ENCODE measurements at regions not wholly inside any gene's neighbourhood (a gene's known extent, or its start where the extent isn't known, plus 50 kb on each side); places are given as distances from the start of the nearest gene placed in this dataset.

- TF ChIP-seq CTCF (IDR thresholded peaks at IDR 0.05) = peak; percentile 33; the same call in 1 of the 2 replicates
Measured at GRCh38 chr7:79741684-79742083, 288.2 kb upstream of the MAGI2 start.

GRCh38 chr7:79740076-79740475 lies 286.6 kb upstream of the MAGI2 start:
- no peak for TF ChIP-seq CTCF (IDR thresholded peaks at IDR 0.05)

DNA sequence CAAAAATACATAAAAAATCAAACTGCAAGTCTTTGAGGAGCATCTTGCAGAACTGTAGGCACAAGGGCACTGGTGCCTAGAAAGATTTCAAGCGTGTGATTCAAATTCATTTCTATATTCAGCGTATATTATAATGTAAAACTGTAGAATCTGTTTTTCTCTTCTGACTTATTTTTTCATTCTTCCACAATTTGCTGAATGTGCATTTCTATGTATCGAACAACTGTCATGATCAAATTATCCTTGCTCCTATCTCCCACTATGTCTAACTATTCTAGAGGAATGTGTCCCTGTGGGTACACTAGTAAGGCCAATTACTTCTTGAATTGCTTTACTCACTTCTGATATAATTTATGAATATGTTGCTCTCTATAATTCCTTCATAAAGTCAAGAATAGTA lies 283.0 kb upstream of the MAGI2 start:
- TF ChIP-seq CTCF (IDR thresholded peaks at IDR 0.05) = no peak

- TF ChIP-seq CTCF (IDR thresholded peaks at IDR 0.05) = no peak
Measured at GRCh38 chr7:79735012-79735411, 281.5 kb upstream of the MAGI2 start.

DNA sequence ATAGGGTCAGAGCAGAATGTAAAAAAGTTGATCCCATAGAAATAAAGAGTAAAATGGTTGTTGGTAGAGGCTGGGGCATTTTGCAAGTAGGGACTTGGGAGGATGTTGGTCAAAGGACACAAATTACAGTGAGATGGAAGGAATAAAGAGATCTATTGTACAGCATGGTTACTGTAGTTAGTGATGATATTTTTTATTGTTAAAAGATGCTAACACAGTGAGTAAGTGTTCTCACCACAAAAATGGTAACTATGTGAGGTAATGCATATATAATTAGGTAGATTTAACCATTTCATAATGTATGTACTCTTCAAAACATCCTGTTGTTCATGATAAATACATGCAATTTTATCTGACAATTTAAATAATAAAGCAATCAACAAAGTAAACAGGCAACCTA lies 280.7 kb upstream of the MAGI2 start:
- no peak for TF ChIP-seq CTCF (IDR thresholded peaks at IDR 0.05)

DNA sequence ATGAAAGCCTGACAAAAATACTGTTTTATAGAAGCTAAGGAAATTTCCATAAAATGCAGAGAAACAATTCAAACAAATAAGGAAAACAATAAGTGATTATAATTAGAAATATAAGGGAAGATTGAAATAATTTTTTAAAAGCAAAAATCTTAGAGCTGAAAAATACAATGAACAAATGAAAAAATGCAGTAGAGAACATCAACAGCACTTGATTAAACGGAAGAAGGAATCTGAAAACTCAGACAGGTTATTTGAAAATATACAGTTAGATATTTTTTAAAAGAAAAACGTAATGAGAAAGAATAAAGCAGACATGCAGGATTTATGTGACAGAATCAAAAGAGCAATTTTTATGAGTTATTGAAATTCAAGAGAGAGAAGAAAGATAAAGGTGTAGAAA lies 279.1 kb upstream of the MAGI2 start:
- no peak for TF ChIP-seq CTCF (IDR thresholded peaks at IDR 0.05)

GRCh38 chr7:79730971-79731370 lies 277.5 kb upstream of the MAGI2 start:
- TF ChIP-seq CTCF (IDR thresholded peaks at IDR 0.05) = no peak

DNA sequence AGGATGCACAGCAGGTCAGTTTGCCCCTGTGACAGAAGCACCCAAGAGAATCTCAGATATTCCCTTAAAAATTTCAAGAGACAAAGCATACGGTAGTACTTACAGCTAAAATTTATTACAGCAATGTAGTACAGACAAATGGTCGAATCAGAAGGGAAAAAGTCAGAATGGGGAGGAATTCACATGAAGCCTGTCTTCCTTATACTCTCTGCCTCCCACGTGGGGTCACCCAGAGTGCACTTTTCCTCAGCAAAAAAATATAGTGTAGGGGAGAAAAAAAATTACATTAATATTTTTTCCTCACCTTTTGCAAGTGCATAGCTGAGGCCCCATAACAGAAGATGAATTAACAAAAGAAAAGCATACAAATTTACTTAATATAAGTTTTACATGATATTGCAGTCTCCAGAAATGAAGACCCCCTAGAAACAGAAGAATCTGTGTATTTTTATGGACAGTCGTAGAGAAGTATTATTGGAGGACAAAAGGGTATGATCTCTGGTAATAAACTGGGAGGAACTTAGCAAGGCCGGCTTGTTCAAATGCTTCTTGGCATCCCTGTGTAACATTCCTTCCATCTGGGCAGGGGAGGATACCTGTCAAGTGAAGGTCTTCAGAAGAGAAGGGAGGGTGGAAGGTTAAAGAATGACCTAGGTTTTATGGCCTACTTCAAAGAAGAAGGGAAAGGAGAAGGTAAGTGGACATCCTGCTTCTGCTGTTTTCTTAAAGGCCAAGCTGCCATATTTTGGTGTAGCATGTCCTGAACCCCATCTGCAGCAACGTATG lies 270.6 kb upstream of the MAGI2 start:
- TF ChIP-seq CTCF (IDR thresholded peaks at IDR 0.05) = no peak

All from LNCAP (cell line).